ENCODE measurements at regions not wholly inside any gene's neighbourhood (a gene's known extent, or its start where the extent isn't known, plus 50 kb on each side); places are given as distances from the start of the nearest gene placed in this dataset.

GRCh38 chr4:138935135-138935807 is 80.3 kb upstream of the NOCT start:
- intact Hi-C loops (cut with DNase I), result no loop called here
- no peak for DNase-seq (ENCODE audit: low spot score)

- intact Hi-C loops (cut with DNase I), result no loop called here
- no peak for DNase-seq (ENCODE audit: low spot score)
Measured at GRCh38 chr4:138927072-138927471, 88.5 kb upstream of the NOCT start.

- DNase-seq (ENCODE audit: low spot score), result no peak
- intact Hi-C loops (cut with DNase I), result no loop called here
Measured at GRCh38 chr4:138925495-138925894, 90.1 kb upstream of the NOCT start.

- peak; percentile 84 for DNase-seq (ENCODE audit: low spot score)
- intact Hi-C loops (cut with DNase I), result no loop called here
Measured at GRCh38 chr4:138919094-138919936, 96.3 kb upstream of the NOCT start.

- DNase-seq (ENCODE audit: low spot score), result no peak
- intact Hi-C loops (cut with DNase I), result no loop called here
Measured at GRCh38 chr4:138918169-138918869, 97.3 kb upstream of the NOCT start.

- intact Hi-C loops (cut with DNase I), result no loop called here
- DNase-seq (ENCODE audit: low spot score), result no peak
Measured at GRCh38 chr4:138916763-138917162, 98.8 kb upstream of the NOCT start.

GRCh38 chr4:138915756-138916155 is 99.8 kb upstream of the NOCT start:
- intact Hi-C loops (cut with DNase I), result no loop called here

GRCh38 chr4:138912704-138913340 is 102.8 kb upstream of the NOCT start:
- intact Hi-C loops (cut with DNase I), result no loop called here
- DNase-seq (ENCODE audit: low spot score), result no peak

More at GRCh38 chr4:138915756-138916155, 99.8 kb upstream of the NOCT start:
- DNase-seq (ENCODE audit: low spot score), result no peak

- DNase-seq (ENCODE audit: low spot score), result no peak
- intact Hi-C loops (cut with DNase I), result no loop called here
Measured at GRCh38 chr4:138911909-138912703, 103.5 kb upstream of the NOCT start.

GRCh38 chr4:138910914-138911336 is 104.7 kb upstream of the NOCT start:
- intact Hi-C loops (cut with DNase I), result no loop called here

GRCh38 chr4:138910195-138910913 is 105.2 kb upstream of the NOCT start:
- intact Hi-C loops (cut with DNase I), result no loop called here
- DNase-seq (ENCODE audit: low spot score), result no peak

More at GRCh38 chr4:138910914-138911336, 104.7 kb upstream of the NOCT start:
- peak; percentile 78 for DNase-seq (ENCODE audit: low spot score)

GRCh38 chr4:138909587-138909986 is 106.0 kb upstream of the NOCT start:
- no peak for DNase-seq (ENCODE audit: low spot score)
- intact Hi-C loops (cut with DNase I), result no loop called here

GRCh38 chr4:138908134-138908533 is 107.4 kb upstream of the NOCT start:
- intact Hi-C loops (cut with DNase I), result no loop called here
- no peak for DNase-seq (ENCODE audit: low spot score)

GRCh38 chr4:138907174-138907573 is 108.4 kb upstream of the NOCT start:
- intact Hi-C loops (cut with DNase I), result no loop called here
- no peak for DNase-seq (ENCODE audit: low spot score)

- intact Hi-C loops (cut with DNase I), result no loop called here
- DNase-seq (ENCODE audit: low spot score), result no peak
Measured at GRCh38 chr4:138904793-138905192, 110.8 kb upstream of the NOCT start.

- no peak for DNase-seq (ENCODE audit: low spot score)
- intact Hi-C loops (cut with DNase I), result no loop called here
Measured at GRCh38 chr4:138903185-138903584, 112.4 kb upstream of the NOCT start.

- intact Hi-C loops (cut with DNase I), result no loop called here
- no peak for DNase-seq (ENCODE audit: low spot score)
Measured at GRCh38 chr4:138902705-138903104, 112.9 kb upstream of the NOCT start.

GRCh38 chr4:138901177-138901576 is 114.4 kb upstream of the NOCT start:
- intact Hi-C loops (cut with DNase I), result no loop called here
- DNase-seq (ENCODE audit: low spot score), result no peak

GRCh38 chr4:138899999-138900398 is 115.6 kb upstream of the NOCT start:
- no peak for DNase-seq (ENCODE audit: low spot score)
- intact Hi-C loops (cut with DNase I), result no loop called here
